SH-SY5Y (cell line): ENCODE measurements at regions not wholly inside any gene's neighbourhood (a gene's known extent, or its start where the extent isn't known, plus 50 kb on each side); places are given as distances from the start of the nearest gene placed in this dataset.

Experiments
- GATA2 ChIP-seq: IDR thresholded peaks from 2 replicates; pipeline ENCODE4 v1.6.1; 2011; ENCODE audit warnings: mild to moderate bottlenecking, low read depth, low read length
- GATA3 ChIP-seq: IDR thresholded peaks from 2 replicates; pipeline ENCODE4 v1.6.1; 2011; ENCODE audit warnings: low read depth, mild to moderate bottlenecking, low read length, moderate library complexity

DNA sequence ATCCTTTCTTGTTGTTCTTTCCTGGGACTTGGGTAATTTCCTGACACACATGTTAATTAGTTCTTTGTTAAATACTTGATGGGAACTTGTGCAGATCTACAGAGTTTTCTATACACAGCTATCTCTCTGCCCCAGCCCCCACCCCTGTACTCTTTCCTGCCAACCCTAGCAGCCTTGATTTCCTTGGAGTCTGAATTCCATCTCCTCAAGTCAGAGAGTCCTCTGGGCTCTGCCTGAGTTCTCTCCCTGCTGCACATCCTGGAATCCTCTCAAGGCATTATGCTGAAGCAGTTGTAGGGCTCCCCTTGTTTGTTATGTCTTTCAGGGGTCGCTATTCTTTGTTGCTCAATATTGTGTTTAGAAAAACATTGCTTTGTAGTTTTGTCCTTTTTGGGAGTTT is 384.7 kb downstream of the RPS6KC1 start:
- TF ChIP-seq GATA2: no peak
- TF ChIP-seq GATA3: no peak
